ENCODE measurements at regions not wholly inside any gene's neighbourhood (a gene's known extent, or its start where the extent isn't known, plus 50 kb on each side); places are given as distances from the start of the nearest gene placed in this dataset.

- no peak overlapping the region for H3K4me3 ChIP-seq (ENCODE audit: control insufficient read depth, low read depth, low read length)
- no peak for DNase-seq (ENCODE audit: low read depth)
- TF ChIP-seq CTCF (IDR thresholded peaks at IDR 0.05; ENCODE audit: control insufficient read depth, insufficient read depth, low read depth, low read length, missing control alignments), result no peak
Measured at GRCh38 chr7:97667359-97667758, 64.5 kb upstream of the TAC1 start.

GRCh38 chr7:97671571-97671970 lies 60.3 kb upstream of the TAC1 start:
- no peak overlapping the region for H3K4me3 ChIP-seq (ENCODE audit: control insufficient read depth, low read depth, low read length)
- no peak for DNase-seq (ENCODE audit: low read depth)
- TF ChIP-seq CTCF (IDR thresholded peaks at IDR 0.05; ENCODE audit: control insufficient read depth, insufficient read depth, low read depth, low read length, missing control alignments), result no peak

GRCh38 chr7:97680622-97681021 lies 51.3 kb upstream of the TAC1 start:
- H3K4me3 ChIP-seq (ENCODE audit: control insufficient read depth, low read depth, low read length), result no peak overlapping the region
- no peak for TF ChIP-seq CTCF (IDR thresholded peaks at IDR 0.05; ENCODE audit: control insufficient read depth, insufficient read depth, low read depth, low read length, missing control alignments)
- DNase-seq (ENCODE audit: low read depth), result no peak
